ENCODE measurements at regions not wholly inside any gene's neighbourhood (a gene's known extent, or its start where the extent isn't known, plus 50 kb on each side); places are given as distances from the start of the nearest gene placed in this dataset.

GRCh38 chr9:38158628-38159027 is 89.6 kb upstream of the SHB start:
- TF ChIP-seq POLR2A (IDR thresholded peaks at IDR 0.05) (no peak), EP300 (IDR thresholded peaks at IDR 0.05) (no peak)
- TF ChIP-seq, protein P1, sequence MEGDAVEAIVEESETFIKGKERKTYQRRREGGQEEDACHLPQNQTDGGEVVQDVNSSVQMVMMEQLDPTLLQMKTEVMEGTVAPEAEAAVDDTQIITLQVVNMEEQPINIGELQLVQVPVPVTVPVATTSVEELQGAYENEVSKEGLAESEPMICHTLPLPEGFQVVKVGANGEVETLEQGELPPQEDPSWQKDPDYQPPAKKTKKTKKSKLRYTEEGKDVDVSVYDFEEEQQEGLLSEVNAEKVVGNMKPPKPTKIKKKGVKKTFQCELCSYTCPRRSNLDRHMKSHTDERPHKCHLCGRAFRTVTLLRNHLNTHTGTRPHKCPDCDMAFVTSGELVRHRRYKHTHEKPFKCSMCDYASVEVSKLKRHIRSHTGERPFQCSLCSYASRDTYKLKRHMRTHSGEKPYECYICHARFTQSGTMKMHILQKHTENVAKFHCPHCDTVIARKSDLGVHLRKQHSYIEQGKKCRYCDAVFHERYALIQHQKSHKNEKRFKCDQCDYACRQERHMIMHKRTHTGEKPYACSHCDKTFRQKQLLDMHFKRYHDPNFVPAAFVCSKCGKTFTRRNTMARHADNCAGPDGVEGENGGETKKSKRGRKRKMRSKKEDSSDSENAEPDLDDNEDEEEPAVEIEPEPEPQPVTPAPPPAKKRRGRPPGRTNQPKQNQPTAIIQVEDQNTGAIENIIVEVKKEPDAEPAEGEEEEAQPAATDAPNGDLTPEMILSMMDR (IDR thresholded peaks at IDR 0.05): no peak
